HUES64 (cell line): ENCODE measurements at regions not wholly inside any gene's neighbourhood (a gene's known extent, or its start where the extent isn't known, plus 50 kb on each side); places are given as distances from the start of the nearest gene placed in this dataset.

Source experiments
- H3K27ac ChIP-seq: 2 replicates; pipeline ENCODE4 v1.7.0; 2013; ENCODE audit warnings: low read depth, low read length, inconsistent platforms
- H3K27me3 ChIP-seq: 2 replicates; pipeline ENCODE4 v1.6.1; 2013; ENCODE audit warnings: mild to moderate bottlenecking, low read length; ENCODE audit not compliant: insufficient read depth
- H3K36me3 ChIP-seq: 2 replicates; pipeline ENCODE4 v1.6.1; 2013; ENCODE audit warnings: mild to moderate bottlenecking, low read length; ENCODE audit not compliant: insufficient read depth
- H3K4me1 ChIP-seq: 2 replicates; pipeline ENCODE4 v1.6.1; 2013; ENCODE audit warnings: mild to moderate bottlenecking, low read length, moderate library complexity; ENCODE audit not compliant: insufficient read depth
- H3K4me3 ChIP-seq: 2 replicates; pipeline ENCODE4 v1.5.1; 2013; ENCODE audit warnings: mild to moderate bottlenecking, low read length, moderate library complexity
- H3K9ac ChIP-seq: 2 replicates; pipeline ENCODE4 v1.6.1; 2013; ENCODE audit warnings: mild to moderate bottlenecking, low read depth, low read length
- H3K9me3 ChIP-seq: 2 replicates; pipeline ENCODE4 v1.6.1; 2013; ENCODE audit warnings: low read depth, low read length; ENCODE audit not compliant: insufficient read depth
- WGBS: fragments of 150-250, 120-280 bp; methylation state at CpG from one replicate; pipeline ENCODE4 v1.1.7; 2013; ENCODE audit warnings: missing lambda C conversion rate; 5-methylcytosine and 5-hydroxymethylcytosine counted together

- no peaks in the 10 kb centered on the region for H3K36me3 ChIP-seq
- no peak overlapping the region for H3K4me3 ChIP-seq
- H3K9me3 ChIP-seq = no peaks in the 10 kb centered on the region
- H3K4me1 ChIP-seq = peaks cover 15% of the 10 kb centered on the region; the same call in 1 of the 2 replicates
- no peak overlapping the region for H3K27ac ChIP-seq
- H3K27me3 ChIP-seq = no peaks in the 10 kb centered on the region
- WGBS = 77% methylated on average over 4 of the region's 4 CpGs
- H3K9ac ChIP-seq = no peak overlapping the region
These were observed 97.0 kb upstream of the GRIP1 start for GRCh38 chr12:66775871-66776270.

- no peaks in the 10 kb centered on the region for H3K36me3 ChIP-seq
- H3K9me3 ChIP-seq = no peaks in the 10 kb centered on the region
- no peak overlapping the region for H3K27ac ChIP-seq
- 90% methylated on average over 2 of the region's 2 CpGs for WGBS
- no peak overlapping the region for H3K4me3 ChIP-seq
- H3K9ac ChIP-seq = no peak overlapping the region
- no peaks in the 10 kb centered on the region for H3K27me3 ChIP-seq
- peaks cover 18% of the 10 kb centered on the region for H3K4me1 ChIP-seq
These were observed 98.1 kb upstream of the GRIP1 start for GRCh38 chr12:66776974-66777373.

GRCh38 chr12:66779466-66779865 lies 100.6 kb upstream of the GRIP1 start:
- no peak overlapping the region for H3K27ac ChIP-seq
- no peaks in the 10 kb centered on the region for H3K9me3 ChIP-seq
- H3K4me1 ChIP-seq = peaks cover 21% of the 10 kb centered on the region
- no peak overlapping the region for H3K4me3 ChIP-seq
- H3K27me3 ChIP-seq = no peaks in the 10 kb centered on the region
- 100% methylated on average over 1 of the region's 3 CpGs for WGBS
- H3K9ac ChIP-seq = no peak overlapping the region
- no peaks in the 10 kb centered on the region for H3K36me3 ChIP-seq

DNA sequence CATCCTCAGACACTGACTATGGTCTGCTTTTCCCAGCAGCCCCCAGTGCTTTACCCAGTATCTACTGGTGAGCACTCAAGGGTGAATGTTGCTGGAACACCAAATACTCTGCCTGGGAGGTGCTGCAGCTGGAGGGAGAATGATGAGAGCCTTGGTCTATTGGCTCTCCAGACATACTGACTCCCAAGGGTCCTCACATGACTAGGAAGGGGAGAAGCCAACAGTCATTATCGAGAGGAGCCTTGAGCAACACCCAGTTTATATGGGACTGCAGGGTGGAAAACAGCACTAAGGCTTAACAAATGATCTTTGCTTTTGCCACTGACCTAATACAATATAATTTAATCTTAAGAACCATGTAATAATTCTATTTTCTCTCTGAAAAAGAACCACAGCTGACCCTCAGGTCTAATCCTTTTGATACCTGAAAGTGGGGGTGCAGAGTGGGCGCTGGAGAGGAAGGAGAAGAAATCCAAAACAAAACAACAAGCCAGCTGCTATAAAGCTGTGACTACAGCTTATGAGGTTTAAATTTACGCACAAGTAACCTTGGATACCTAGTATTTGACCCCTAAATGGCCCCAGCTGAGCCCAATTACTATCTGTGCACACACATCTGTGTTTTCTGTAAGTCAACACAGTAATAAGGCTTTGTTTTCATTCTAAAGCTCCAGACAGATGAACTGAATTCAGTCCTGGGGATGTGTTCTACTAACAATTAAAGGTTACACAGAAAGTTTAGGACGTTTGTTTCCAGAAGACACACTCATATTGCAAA lies 107.8 kb upstream of the GRIP1 start:
- Histone ChIP-seq H3K9me3 (no peaks in the 10 kb centered on the region), H3K4me1 (peaks cover 6% of the 10 kb centered on the region), H3K9ac (no peak overlapping the region), H3K27ac (no peak overlapping the region), H3K36me3 (no peaks in the 10 kb centered on the region), H3K27me3 (no peaks in the 10 kb centered on the region), H3K4me3 (no peak overlapping the region)
- 93% methylated on average over 4 of the region's 4 CpGs for WGBS

DNA sequence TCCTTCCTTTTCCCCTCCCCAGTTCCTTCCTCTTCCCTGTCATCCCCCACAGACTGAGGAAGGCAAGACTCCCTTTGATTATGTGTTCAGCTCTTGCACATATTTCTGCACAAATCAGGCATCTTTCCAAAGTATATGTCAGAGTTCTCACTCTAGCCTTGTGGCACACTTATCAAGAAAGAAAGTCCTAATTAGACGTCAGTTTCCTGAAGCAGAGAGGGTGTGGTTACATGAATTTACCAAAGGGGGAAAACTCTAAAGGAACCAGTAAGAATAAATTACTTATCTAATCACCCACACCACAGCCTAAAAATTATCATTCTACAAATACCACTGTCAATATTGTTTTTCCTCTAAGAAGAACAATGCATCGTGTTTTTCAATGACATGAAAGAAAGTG lies 120.7 kb upstream of the GRIP1 start:
- H3K9ac ChIP-seq = no peak overlapping the region
- H3K36me3 ChIP-seq = no peaks in the 10 kb centered on the region
- no peak overlapping the region for H3K4me3 ChIP-seq
- no peaks in the 10 kb centered on the region for H3K9me3 ChIP-seq
- peaks cover 40% of the 10 kb centered on the region for H3K4me1 ChIP-seq
- WGBS = 62% methylated on average over 1 of the region's 2 CpGs
- H3K27ac ChIP-seq = no peak overlapping the region
- no peaks in the 10 kb centered on the region for H3K27me3 ChIP-seq

DNA sequence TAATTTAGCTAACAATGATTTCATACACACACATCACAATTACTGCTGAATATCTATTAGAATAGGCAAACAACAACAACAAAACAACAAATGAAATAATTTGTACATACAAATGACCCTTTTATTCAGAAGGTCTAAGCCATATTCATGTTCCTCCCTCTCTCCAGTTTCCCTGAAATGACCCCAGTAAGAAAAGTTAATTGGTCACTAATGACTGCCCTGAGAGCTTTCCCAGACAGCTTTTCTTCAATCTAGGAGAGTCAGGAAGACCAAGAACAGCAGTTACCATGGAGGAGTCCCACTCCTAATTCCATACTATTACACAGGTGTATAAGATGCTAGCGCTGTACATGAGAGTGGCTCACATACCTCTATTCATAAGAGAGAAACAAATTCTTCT lies 121.2 kb upstream of the GRIP1 start:
- no peaks in the 10 kb centered on the region for H3K27me3 ChIP-seq
- 100% methylated on average over 1 of the region's 1 CpG for WGBS

DNA sequence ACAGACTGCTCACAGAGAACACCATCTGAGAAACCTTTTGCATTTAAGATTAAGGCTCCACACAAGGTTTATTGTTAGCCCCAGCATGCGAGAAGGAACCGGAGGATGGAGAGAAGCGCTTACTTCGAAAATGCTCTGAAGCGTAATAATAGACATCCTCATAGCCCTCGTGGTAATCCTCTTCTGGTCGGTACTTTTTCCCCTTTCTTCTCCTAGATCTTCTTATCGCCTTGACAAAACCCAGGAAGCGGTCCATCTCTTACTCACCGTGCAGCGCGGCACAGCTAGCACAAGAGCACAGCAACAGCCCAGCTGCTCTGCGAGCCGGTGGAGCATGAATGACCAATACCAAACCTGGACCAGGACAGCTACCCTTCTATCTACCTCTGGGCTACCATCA lies 125.1 kb upstream of the GRIP1 start:
- Histone ChIP-seq H3K27me3 (no peaks in the 10 kb centered on the region), H3K36me3 (no peaks in the 10 kb centered on the region), H3K27ac (no peak overlapping the region), H3K9me3 (no peaks in the 10 kb centered on the region), H3K4me1 (peaks cover 45% of the 10 kb centered on the region), H3K9ac (no peak overlapping the region), H3K4me3 (peak overlapping the region; percentile 24; the same call in 1 of the 2 replicates)
- WGBS = 32% methylated on average over 14 of the region's 14 CpGs

More for the DNA sequence above, 121.2 kb upstream of the GRIP1 start:
- H3K4me1 ChIP-seq = peaks cover 45% of the 10 kb centered on the region
- no peaks in the 10 kb centered on the region for H3K36me3 ChIP-seq
- no peaks in the 10 kb centered on the region for H3K9me3 ChIP-seq
- no peak overlapping the region for H3K27ac ChIP-seq
- no peak overlapping the region for H3K9ac ChIP-seq
- no peak overlapping the region for H3K4me3 ChIP-seq

DNA sequence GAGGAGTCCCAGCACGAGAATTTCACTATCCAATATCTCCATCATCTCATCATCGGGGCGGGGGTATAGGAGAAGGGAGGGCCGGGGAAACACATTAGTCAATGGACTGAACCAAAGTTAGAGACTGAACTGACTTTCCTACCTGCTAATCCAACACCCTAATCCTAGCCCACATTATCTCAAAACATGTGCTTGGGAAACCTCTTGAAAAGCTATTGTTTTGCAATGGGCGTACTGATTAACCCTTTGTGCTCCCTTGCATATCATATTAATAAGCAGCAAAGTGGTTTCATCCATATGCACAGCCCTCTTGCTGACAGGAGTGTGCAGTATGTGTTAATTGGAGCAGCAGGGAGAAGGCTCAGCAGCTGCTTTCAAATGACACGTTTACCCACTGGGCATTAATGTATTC lies 125.7 kb upstream of the GRIP1 start:
- Histone ChIP-seq H3K4me3 (no peak overlapping the region), H3K4me1 (peaks cover 39% of the 10 kb centered on the region), H3K27ac (no peak overlapping the region), H3K9me3 (no peaks in the 10 kb centered on the region), H3K36me3 (no peaks in the 10 kb centered on the region), H3K27me3 (no peaks in the 10 kb centered on the region), H3K9ac (no peak overlapping the region)
- 59% methylated on average over 5 of the region's 6 CpGs for WGBS

GRCh38 chr12:66808606-66809005 lies 129.7 kb upstream of the GRIP1 start:
- no peak overlapping the region for H3K4me3 ChIP-seq
- H3K27me3 ChIP-seq = no peaks in the 10 kb centered on the region
- WGBS = 90% methylated on average over 1 of the region's 1 CpG
- H3K27ac ChIP-seq = no peak overlapping the region
- no peak overlapping the region for H3K9ac ChIP-seq
- H3K4me1 ChIP-seq = peaks cover 24% of the 10 kb centered on the region
- H3K36me3 ChIP-seq = no peaks in the 10 kb centered on the region
- no peaks in the 10 kb centered on the region for H3K9me3 ChIP-seq

DNA sequence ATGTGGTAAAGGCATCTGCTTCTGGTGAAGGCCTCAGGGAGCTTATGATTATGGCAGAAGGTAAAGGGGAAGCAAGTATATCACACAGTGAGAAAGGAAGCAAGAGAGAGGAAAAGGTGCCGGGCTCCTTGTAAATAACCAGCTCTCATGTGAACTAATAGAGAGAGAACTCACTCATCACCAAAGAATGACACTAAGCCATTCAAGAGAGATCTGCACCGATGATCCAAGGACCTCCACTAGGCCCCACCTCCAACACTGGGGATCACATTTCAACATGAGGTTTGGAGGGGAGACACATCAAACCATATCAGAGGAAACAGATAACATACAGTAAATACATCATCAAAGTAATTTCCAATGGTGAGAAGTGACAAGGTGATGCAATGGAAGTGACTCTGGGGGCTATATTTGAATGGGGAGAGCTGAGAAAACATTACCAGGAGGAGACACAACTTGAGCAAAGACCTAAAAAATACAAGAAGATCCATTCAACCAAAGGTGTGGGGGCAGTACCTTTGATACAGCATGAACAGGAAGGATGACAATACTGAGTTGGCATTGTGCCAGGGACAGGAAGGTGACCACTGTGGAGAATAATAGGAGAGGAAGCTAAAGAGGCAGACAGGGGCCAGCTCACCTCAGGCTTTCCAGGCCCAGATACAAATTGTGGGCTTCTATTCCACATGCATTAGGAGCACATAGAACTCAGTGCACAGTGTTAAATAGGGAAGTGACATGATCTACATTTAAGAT lies 134.4 kb upstream of the GRIP1 start:
- Histone ChIP-seq H3K36me3 (no peaks in the 10 kb centered on the region), H3K27me3 (no peaks in the 10 kb centered on the region), H3K4me3 (no peak overlapping the region), H3K9me3 (no peaks in the 10 kb centered on the region), H3K4me1 (peaks cover 7% of the 10 kb centered on the region; the same call in 1 of the 2 replicates), H3K27ac (no peak overlapping the region), H3K9ac (no peak overlapping the region)
- 78% methylated on average over 2 of the region's 2 CpGs for WGBS

- H3K4me1 ChIP-seq = no peaks in the 10 kb centered on the region; the same call in 1 of the 2 replicates
- no peak overlapping the region for H3K9ac ChIP-seq
- H3K36me3 ChIP-seq = no peaks in the 10 kb centered on the region
- H3K27me3 ChIP-seq = no peaks in the 10 kb centered on the region
- H3K9me3 ChIP-seq = no peaks in the 10 kb centered on the region
- H3K27ac ChIP-seq = no peak overlapping the region
- no peak overlapping the region for H3K4me3 ChIP-seq
These were observed 140.7 kb upstream of the GRIP1 start for GRCh38 chr12:66819587-66819986.
